ENCODE measurements at regions not wholly inside any gene's neighbourhood (a gene's known extent, or its start where the extent isn't known, plus 50 kb on each side); places are given as distances from the start of the nearest gene placed in this dataset.
A peak's percentile ranks its signal among the peaks of the same experiment; 100 is the strongest.

DNA sequence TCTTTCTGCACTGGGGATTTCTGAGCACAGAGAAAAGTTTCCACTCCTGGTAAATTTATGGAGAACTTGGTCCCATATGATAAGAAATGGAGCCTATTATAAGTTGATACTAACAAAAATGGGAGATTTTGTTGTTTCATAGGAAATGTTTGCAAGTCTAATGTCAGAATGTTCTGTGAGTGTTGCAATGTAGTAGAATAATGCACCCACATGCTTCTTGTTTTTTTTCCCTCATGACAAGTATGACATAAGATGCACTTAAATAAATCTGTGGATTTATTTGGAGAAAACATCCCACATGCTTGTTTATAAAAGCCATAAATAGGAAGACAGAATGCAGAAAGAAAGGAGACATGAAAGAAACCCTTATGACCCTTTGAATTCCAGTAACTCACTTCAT lies 50.8 kb upstream of the KCNJ6 start:
- peak; percentile 24 to 63 for DNase-seq

DNA sequence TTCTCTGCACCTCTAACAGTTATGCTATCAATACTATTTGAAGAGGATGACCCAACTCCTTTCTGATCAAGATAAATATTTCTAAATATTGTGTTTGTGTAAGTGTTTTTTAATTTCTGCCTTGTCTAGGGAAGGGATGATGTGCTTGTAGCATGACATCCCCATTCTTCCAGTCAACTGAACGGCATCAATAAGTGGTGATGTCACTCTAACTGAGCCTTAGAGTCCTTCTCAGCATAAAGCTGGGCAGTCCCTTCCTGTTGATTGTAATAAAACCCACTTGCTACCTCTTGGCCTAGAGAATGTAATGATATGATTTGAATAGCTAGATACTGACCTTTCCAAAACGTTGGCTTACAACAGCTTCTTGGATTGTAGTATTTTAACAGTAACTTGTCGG lies 52.5 kb upstream of the KCNJ6 start:
- no peak for DNase-seq

DNA sequence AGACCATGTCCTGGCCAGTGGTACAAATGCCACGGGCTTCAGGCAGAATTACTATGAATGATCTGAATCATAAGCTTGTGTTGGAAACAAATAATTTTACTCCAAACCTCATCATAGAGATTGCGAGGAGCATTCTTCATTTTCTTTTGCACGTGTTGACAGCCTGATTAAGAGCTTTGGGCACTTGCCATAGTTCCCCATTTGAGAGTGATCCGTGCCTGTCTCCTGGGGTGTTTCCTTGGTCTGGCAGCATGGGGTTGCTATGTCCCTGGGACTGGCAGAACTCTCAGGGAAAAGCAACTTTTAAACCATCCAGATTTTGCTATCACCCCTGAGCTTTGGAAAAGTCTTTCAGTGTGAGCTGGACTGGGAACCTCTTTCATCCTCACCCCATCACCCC lies 54.3 kb upstream of the KCNJ6 start:
- DNase-seq: no peak

DNA sequence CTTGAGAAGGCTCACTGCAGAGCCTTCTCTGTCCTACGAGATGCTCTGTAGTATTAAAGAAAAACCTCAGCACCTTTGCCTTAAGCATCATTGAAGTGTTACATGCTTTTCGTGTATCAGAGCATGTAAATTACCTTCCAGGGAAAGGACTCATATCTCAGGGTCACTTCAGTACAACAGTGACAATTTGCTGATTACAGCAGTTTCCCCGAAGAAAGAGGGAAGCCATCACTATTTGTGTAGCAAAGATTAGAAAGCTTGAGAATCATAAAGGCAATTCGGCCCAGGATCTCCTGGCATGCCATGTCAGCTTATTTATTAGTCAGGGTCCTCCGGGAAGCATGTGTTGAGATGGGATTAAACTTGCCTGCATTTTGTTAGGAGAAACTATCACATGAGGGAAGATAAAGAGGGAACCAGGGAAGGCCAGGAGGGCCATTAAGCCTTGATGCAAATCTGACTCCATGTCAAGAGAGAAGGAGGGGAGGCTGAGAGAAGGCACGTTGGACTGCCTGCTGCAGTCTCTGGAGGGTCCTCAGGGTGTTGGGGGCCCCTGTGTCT lies 55.2 kb upstream of the KCNJ6 start:
- DNase-seq: no peak

DNA sequence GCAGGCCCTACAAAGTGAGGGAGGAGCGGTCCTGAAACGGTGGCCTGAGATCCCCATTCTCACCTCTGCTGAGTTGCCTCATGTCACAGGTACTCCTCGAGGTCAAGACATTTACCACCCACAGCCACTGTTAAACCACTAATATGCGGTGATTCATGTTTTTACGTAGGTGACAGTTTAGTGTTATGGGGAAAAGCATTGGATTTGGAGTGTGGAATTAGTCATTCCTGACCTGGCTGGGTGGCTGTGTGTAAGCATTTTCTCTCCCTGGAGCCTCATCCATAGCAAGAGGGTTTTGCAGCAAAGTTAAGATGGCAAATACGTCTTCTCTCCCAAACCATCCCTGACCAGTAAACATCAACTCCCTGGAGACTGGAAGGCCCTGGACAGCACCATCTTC lies 57.8 kb upstream of the KCNJ6 start:
- no peak for DNase-seq

DNA sequence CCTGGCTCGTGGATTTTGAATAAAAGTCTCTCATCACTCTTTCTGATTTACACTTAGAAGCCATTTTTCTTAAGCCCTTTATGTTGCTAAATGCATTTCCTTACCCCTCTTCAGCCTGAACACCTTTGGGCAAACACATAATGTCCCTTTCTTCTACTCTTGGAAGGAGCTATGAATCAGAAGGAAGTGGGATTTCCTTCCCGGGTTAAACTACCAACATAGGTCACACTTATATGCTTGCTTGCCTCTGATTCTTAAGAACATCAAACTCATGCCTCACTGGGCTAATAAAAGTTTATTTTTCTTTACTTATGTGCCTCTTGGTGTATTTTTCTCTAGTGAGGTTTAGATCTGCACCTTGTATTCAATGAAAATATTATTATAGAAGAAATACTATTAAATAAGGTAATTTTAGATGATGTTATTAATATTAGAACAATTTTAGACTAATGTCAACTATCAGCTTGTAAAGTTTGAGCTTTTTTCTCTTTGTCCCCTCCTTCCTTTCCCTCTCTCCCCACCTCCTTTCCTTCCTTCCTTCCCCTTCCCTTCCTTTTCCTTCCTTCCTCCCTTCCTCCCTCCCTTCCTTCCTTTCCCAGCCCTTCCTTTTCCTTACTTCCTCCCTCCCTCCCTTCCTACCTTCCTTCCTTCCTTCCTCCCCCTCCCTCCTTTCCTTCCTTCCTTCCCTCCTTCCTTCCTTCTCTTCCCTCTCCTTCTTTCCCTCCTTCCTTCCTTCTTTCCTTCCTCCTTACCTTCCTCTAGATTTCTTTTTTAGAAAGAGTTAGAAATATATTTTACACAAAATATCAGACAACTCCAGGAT lies 66.5 kb upstream of the KCNJ6 start:
- DNase-seq: no peak

DNA sequence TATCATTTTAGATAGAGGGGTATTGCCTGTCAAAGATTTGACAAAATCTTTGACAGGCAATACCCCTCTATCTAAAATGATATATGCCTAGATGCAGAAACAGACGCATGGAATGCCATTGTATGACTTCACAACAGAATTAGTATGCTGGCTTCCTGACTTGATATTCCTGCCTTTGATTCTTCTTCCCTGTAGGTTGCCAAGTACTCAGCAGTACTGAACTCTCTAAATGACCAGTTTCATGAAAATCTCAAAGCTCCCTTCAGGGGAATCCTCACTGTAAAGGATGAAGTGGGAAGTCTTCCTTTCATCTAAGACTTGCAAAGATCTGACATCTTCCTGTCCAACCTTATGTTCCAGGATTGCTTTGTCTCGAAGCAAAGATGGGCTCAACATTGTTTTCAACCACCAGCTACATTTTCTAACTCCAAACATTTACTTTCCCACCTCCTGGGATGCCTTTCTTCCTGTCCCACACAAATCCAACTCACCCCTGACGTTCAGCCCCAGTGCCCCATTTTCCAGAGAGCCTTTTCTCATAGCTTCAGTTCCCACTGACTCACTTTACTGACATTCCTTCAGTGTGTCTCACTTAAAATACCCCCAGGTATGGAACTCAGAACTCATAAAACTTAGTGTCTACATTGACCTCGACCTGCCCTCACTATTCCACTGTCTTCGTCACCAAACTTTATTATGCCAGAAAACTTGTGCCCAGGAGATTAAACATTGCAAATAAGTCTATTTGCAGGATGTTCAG lies 67.3 kb upstream of the KCNJ6 start:
- DNase-seq: no peak

DNA sequence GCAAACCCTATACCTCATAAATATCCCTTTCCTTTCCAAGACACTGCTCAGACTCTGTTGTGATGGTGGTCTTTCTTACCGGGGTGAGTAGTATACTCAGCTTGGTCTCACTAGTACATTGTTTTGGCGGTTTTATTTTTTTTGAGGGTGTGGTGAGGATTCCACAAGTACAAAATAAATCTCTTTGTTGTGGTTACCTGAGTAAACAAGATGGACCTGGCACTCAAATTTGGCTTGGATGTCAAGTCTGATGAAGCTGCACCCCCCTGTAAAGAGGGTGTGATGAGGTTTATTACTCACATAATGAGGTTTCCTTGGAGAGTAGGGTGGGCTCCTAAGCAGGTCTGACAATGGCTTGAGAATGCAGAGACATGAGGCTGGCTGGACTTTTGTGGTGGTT lies 68.2 kb upstream of the KCNJ6 start:
- DNase-seq: no peak

DNA sequence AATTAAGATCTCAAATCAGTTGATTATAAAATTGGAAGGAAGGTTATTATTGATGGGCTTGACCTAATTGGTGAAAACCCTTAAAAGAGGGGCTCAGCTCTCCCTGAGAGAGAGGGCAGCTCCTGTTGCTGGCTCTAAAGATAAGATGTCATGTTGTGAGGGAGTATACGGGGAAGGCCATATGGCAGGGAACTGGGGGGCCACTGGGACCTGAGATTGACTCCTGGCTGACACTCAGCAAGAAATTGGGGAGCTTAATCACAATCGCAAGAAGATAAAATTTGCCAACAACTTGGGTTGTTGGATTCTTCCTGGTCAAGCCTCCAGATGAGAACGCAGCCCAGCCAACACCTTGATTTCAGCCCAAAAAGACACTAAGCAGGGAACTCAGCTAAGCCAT lies 69.7 kb upstream of the KCNJ6 start:
- DNase-seq: no peak

DNA sequence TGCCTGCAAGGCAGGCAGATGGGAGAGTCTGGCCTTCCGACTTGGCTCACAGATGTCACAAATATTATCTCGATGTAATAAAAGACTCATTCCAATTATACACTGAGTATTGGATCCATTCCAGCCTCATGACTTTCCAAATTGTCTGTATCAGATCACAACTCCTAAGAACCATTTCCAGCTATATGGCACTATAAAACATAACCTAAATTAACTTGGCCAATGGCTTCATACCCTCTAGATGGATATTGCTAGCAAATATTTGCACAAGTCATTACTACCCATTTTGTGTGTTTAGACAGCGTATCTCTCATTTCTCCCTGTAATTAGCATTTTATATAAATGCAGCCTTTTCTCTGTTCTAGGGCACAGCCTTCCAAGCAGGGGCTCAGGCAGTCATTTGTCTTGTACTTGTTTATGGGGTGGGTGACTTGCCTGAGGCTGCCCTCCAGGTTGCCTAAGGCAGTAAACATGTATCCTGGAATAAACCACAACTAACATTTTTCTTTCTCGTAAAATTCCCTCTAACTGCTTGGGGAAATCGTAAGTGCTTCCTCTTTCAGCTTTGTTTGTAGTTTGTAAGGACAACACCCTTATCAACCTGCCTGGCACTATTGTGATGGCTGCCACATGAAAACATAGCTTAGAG lies 70.6 kb upstream of the KCNJ6 start:
- no peak for DNase-seq

DNA sequence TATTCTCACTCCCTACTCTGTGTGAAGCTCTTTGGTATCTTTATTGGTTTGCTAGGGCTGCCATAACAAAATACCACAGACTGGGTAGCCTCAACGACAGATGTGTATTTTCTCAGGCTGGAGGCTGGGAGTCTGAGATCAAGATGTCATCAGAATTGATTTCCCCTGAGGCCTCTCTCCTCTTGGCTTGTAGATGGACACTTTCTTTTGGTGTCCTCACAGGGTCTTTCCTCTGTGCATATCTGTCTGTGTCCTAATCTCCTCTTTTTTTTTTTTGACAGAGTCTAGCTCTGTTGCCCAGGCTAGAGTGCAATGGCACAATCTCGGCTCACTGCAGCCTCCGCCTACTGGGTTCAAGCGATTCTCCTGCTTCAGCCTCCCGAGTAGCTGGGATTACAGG lies 71.4 kb upstream of the KCNJ6 start:
- no peak for DNase-seq

DNA sequence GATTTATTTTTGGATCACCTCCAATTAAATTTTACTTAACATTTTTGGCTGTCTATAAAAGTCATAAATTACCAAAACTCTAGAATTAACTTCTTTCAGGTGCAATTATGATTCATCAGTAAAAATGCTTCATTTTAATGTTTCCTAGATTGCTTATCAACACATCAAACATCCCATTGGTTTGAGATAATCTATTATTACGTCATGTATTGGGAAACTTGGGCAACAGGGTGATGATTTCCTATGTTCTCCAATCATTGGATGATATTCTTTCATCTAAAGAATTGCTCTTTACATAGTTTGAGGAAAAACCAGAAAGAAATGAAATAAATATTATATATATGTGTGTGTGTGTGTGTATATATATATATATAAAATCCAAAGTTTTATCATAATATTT lies 76.8 kb upstream of the KCNJ6 start:
- DNase-seq: no peak

DNA sequence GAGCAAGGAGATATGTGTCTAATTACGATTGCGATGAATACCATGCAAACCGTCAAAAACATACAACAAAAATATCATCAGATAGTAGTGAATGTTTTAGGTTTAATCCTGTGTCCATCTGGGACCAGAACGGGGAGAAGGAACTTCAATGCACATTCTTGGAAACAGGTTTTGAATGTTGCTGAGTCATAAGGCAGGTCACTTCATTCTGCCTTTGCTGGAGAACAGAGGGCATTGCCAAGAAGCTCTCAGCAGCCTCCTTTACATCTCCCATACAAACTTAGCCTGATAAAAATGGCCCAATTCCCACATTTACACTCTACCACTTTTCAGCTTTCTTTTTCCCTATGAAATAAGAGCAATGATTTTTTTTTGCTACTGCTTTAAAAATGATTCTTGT lies 78.0 kb upstream of the KCNJ6 start:
- DNase-seq: no peak

DNA sequence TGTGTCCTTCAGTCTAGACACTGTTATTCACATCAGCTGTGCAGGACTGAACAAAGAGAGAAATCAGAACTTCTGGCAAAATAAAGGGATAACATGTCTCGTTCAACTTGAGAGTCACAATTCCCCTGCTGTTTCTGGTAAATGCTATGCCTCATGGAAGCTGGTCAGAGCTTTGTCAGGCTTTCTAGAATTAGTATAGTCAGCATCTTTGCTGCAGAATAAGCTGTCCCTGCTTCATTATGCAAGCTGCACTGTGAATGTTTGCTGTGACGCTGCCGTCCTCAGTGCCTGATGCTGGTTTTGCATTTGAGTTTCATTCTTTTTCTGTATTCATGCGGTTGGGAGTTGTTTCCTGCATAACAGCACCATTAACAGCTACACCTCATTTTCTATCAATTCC lies 96.4 kb upstream of the KCNJ6 start:
- DNase-seq: no peak

DNA sequence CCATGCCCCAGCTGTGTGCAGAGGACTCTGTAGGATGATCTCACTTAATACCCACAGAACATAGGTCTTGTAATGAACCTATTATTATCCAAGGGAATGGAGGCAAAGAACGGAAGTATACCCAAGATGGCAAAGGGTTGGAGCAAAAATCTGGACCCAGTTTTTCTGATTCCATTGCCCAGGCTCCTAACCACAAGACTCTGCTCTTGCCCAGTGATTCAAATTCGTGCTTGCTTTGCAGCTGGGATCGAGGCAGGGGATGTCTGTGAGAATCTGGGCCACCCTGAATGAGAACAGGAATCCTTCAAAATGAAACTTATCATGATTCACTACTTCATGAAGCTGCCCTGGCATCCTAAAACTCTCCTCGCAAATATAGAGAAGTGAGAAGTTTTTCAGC lies 97.5 kb upstream of the KCNJ6 start:
- DNase-seq: no peak

DNA sequence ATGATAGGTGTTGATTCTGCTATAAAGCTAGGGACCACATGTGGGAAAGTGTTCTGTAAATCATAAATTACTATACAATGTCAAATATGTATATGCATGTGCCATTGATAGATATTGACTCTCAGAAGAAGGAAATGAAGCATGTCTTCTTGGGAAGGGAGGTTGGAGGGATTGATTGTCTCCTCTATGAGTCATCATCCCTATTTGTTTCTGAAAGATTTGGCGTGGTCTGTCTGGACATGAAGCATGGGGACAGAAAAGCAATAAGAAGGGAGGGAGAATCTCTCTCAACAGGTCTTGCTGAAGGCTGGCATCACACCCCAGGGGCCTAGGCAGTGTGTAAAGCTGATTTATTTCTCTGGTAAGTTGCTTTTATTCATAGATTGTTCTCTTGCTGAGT lies 98.0 kb upstream of the KCNJ6 start:
- no peak for DNase-seq

DNA sequence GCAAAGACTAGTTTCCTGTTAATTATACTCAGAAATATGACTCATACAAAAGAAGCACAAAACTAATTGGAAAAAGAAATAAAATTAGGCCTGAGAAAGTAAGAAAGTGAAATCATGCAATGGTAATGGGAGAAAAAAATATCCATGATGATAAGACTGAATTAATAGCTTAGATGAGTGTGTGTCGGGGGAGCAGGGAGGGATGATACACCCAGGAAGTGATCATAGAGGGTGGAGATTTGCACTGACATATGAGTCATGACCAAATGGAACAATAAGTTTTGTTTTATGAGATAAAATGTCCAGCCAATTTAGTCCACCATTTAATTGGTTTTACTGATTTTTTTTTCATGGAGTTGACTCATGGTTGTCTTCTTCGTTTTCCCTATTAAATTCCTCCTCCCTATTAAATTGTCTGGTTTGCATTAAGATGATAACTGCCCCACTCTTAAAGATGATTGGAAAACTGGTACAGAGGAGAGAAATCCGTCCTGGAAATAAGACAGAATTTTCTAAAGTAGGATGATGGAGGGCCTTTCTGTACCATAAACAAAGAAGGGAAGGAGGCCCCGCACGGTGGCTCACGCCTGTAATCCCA lies 111.7 kb upstream of the KCNJ6 start:
- DNase-seq: no peak

DNA sequence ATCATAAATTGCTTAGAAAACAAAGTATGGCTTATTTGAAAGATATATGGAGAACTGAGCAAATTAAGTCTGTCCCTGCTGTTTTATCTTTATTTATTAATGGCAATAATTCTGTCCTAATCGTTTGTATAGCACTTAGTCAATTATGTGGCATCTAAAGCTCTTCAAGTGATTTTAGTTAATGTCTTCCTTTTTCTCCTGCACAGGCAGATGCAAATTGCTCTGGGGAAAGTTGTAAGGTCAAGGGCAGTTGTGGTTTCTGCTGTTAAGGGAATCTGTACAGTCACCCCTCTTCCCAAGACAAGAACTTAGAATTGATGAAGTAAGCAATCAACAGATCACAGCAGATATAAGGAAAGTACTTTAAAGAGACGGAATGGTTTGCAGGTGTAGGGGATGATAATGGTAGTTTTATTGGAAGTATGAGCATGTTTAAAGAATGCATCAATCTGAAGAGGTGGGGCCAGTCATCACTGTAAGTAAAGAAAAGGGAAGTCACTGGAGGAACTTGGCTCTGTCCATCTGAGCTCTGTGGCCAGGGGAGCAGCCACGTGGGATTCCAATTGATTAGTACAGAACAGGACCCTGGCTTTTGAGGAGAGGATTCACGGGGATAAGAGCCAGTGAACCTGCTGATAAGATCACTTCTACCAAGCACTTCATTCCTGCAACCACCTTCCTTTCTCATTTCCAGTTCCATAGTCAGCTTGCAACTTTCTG lies 116.0 kb upstream of the KCNJ6 start:
- DNase-seq: peak in 1 of 2 donors; percentile 3

DNA sequence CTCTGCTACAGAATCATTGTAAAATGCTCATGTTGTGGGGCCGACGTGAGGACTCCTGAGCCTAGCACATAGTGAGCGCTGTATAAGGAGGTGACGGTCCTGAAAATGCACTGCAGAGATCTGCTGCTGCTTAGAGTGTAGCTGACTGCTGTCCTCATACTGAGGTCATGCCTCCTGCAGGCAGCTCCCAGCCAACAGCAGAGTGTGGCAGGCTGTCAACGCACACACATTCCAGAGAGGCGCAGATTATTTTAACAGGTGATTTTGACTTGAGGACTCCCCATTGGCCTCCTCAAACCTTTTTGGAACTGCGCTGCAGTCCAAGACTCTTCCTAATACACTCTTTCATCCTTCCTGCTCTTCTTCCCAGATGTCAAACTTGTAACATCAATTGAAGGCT lies 119.8 kb upstream of the KCNJ6 start:
- DNase-seq: no peak

DNA sequence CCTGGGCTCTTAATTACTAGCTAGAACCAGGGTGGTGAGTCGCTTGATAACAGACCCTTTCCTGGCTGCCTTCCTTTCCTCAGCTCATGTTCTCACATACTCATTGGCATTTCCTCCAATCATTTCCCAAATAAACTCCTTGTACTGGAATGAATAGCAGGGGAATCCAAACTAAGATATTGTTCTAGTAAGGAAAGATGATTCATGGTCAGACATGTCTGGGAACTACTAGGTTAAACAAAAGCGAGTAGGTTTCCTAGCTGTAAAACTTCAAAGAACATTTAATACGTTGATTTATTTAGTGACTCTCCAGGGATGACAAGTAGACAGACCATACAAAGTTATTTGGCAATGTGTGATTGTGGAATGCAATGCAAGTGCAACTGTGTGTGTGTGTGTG lies 121.2 kb upstream of the KCNJ6 start:
- DNase-seq: no peak

DNA sequence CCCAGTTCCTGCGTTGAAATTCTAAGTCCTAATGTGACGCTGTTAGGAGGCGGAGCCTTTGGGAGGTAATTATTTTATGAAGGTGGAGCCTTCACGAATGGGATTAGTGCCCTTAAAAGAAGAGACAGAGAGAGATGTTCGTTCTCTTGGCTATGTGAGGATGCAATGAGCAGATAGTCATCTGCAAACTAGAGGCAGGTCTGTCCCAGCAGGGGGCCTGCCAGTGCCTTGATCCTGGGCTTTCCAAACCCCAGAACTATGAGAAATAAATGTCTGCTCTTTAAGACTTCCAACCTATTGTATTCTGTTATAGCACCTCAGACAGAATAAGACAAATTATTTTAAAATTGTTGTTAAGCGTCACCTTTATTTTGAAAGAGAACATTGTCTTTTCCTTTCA lies 123.1 kb upstream of the KCNJ6 start:
- no peak for DNase-seq

DNA sequence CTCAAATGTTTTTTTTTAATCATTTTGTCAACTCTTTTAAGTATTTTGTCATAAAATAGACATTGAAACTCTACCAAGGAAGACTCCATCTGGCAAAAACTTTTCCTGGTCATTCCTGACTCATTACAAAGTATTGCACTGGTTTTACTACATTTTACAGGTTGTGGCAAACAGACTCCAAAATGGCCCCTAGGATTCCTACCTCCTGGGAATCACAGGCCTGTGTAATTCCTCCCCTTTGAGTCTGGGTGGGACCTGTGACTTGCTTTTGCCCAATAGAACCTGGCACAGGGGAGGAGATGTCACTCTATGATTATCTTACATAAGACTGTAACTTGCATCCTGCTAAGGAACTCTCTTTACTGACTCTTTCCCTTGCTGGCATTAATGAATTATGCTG lies 123.6 kb upstream of the KCNJ6 start:
- DNase-seq: no peak

DNA sequence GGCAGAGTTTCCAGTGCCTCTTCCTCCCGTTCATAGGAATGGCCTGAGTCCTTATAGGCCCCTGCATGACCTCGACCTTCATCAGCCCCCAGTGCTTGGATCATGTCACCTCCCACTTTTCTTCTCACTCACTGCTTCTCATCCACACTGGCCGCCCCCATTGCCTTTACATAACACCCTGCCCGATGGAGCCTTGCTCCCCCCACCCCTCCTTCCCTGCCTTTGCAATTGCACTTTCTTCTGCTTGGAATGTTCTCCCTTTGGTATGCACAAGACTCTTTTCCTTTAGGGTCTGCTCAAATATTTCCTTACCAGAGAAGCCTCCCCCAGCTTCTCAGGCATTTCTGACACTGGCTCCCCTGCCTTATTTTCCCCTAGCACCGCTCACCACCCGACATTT lies 125.2 kb upstream of the KCNJ6 start:
- DNase-seq: no peak
